ENCODE measurements at regions not wholly inside any gene's neighbourhood (a gene's known extent, or its start where the extent isn't known, plus 50 kb on each side); places are given as distances from the start of the nearest gene placed in this dataset.
"Not testable (repeated sequence)": the region's sequence is repeated elsewhere in the genome, so short reads cannot be mapped to it uniquely, and the experiment has no call there.

- Mint-ChIP-seq H3K27ac (ENCODE audit: unreplicated experiment) (no peak overlapping the region), H3K4me1 (ENCODE audit: unreplicated experiment) (peaks cover 31% of the 10 kb centered on the region), H3K9me3 (ENCODE audit: unreplicated experiment) (peaks cover under 1% of the 10 kb centered on the region), H3K36me3 (ENCODE audit: unreplicated experiment) (no peaks in the 10 kb centered on the region), H3K27me3 (ENCODE audit: unreplicated experiment) (no peaks in the 10 kb centered on the region), H3K4me3 (ENCODE audit: unreplicated experiment) (no peak overlapping the region)
- TF ChIP-seq CTCF (IDR thresholded peaks at IDR 0.05) = no peak
- no peak for DNase-seq (ENCODE audit: extremely low spot score, unreplicated experiment)
These were observed 51.7 kb upstream of the CHD2 start for GRCh38 chr15:92848464-92848851.

GRCh38 chr15:92848852-92849598 is 51.1 kb upstream of the CHD2 start:
- peak overlapping the region; percentile 20 for H3K27ac Mint-ChIP-seq (ENCODE audit: unreplicated experiment)

GRCh38 chr15:92850218-92850617 is 49.9 kb upstream of the CHD2 start:
- H3K27me3 Mint-ChIP-seq (ENCODE audit: unreplicated experiment); H3K27ac Mint-ChIP-seq (ENCODE audit: unreplicated experiment): not testable (repeated sequence)

More at GRCh38 chr15:92848852-92849598, 51.1 kb upstream of the CHD2 start:
- Mint-ChIP-seq H3K4me3 (ENCODE audit: unreplicated experiment) (no peak overlapping the region), H3K4me1 (ENCODE audit: unreplicated experiment) (peaks cover 34% of the 10 kb centered on the region), H3K36me3 (ENCODE audit: unreplicated experiment) (no peaks in the 10 kb centered on the region), H3K9me3 (ENCODE audit: unreplicated experiment) (peaks cover 3% of the 10 kb centered on the region), H3K27me3 (ENCODE audit: unreplicated experiment) (no peaks in the 10 kb centered on the region)
- TF ChIP-seq CTCF (IDR thresholded peaks at IDR 0.05) = no peak
- DNase-seq (ENCODE audit: extremely low spot score, unreplicated experiment) = no peak

More at GRCh38 chr15:92850218-92850617, 49.9 kb upstream of the CHD2 start:
- H3K4me3 Mint-ChIP-seq (ENCODE audit: unreplicated experiment); DNase-seq (ENCODE audit: extremely low spot score, unreplicated experiment); H3K9me3 Mint-ChIP-seq (ENCODE audit: unreplicated experiment); H3K36me3 Mint-ChIP-seq (ENCODE audit: unreplicated experiment): not testable (repeated sequence)
- peaks cover 28% of the 10 kb centered on the region for H3K4me1 Mint-ChIP-seq (ENCODE audit: unreplicated experiment)
